HUES6 (cell line): ENCODE measurements at regions not wholly inside any gene's neighbourhood (a gene's known extent, or its start where the extent isn't known, plus 50 kb on each side); places are given as distances from the start of the nearest gene placed in this dataset.
"Not testable (repeated sequence)": the region's sequence is repeated elsewhere in the genome, so short reads cannot be mapped to it uniquely, and the experiment has no call there.

ENCODE experiments used
- H3K27ac ChIP-seq: 2 replicates; pipeline ENCODE4 v1.7.0; 2013; ENCODE audit warnings: low read depth, mild to moderate bottlenecking, low read length, inconsistent platforms
- H3K27me3 ChIP-seq: 2 replicates; pipeline ENCODE4 v1.6.1; 2013; ENCODE audit warnings: low read length; ENCODE audit not compliant: control insufficient read depth, insufficient read depth
- H3K36me3 ChIP-seq: 2 replicates; pipeline ENCODE4 v1.6.1; 2013; ENCODE audit warnings: low read length; ENCODE audit not compliant: control insufficient read depth, insufficient read depth
- H3K4me1 ChIP-seq: 2 replicates; pipeline ENCODE4 v1.6.1; 2013; ENCODE audit warnings: low read length; ENCODE audit not compliant: control insufficient read depth, insufficient read depth
- H3K4me3 ChIP-seq: 2 replicates; pipeline ENCODE4 v1.5.1; 2013; ENCODE audit warnings: low read depth, low read length
- H3K9ac ChIP-seq: one replicate; pipeline ENCODE4 v1.6.1; 2013; ENCODE audit warnings: mild to moderate bottlenecking, low read length
- H3K9me3 ChIP-seq: 2 replicates; pipeline ENCODE4 v1.6.1; 2013; ENCODE audit warnings: low read depth, low read length; ENCODE audit not compliant: control insufficient read depth, insufficient read depth

- Histone ChIP-seq H3K4me1 (no peaks in the 10 kb centered on the region), H3K27me3 (no peaks in the 10 kb centered on the region), H3K4me3 (no peak overlapping the region), H3K9ac (no peak overlapping the region), H3K9me3 (no peaks in the 10 kb centered on the region), H3K27ac (no peak overlapping the region), H3K36me3 (no peaks in the 10 kb centered on the region)
Measured at GRCh38 chr17:63078707-63079106, 112.7 kb downstream of the TANC2 start.

- no peaks in the 10 kb centered on the region for H3K27me3 ChIP-seq
- no peak overlapping the region for H3K27ac ChIP-seq
- H3K9me3 ChIP-seq = no peaks in the 10 kb centered on the region
- H3K4me1 ChIP-seq = no peaks in the 10 kb centered on the region
- no peaks in the 10 kb centered on the region for H3K36me3 ChIP-seq
- H3K4me3 ChIP-seq = no peak overlapping the region
- no peak overlapping the region for H3K9ac ChIP-seq
Measured at GRCh38 chr17:63082273-63082861, 116.3 kb downstream of the TANC2 start.

GRCh38 chr17:63082952-63083351 is 116.9 kb downstream of the TANC2 start:
- H3K9ac ChIP-seq = no peak overlapping the region
- H3K36me3 ChIP-seq = no peaks in the 10 kb centered on the region
- H3K9me3 ChIP-seq = no peaks in the 10 kb centered on the region
- no peak overlapping the region for H3K4me3 ChIP-seq
- H3K27me3 ChIP-seq = no peaks in the 10 kb centered on the region
- no peaks in the 10 kb centered on the region for H3K4me1 ChIP-seq
- H3K27ac ChIP-seq = no peak overlapping the region

- H3K27ac ChIP-seq = no peak overlapping the region
- H3K9ac ChIP-seq = no peak overlapping the region
- no peaks in the 10 kb centered on the region for H3K4me1 ChIP-seq
- no peak overlapping the region for H3K4me3 ChIP-seq
- no peaks in the 10 kb centered on the region for H3K27me3 ChIP-seq
- no peaks in the 10 kb centered on the region for H3K36me3 ChIP-seq
- no peaks in the 10 kb centered on the region for H3K9me3 ChIP-seq
Measured at GRCh38 chr17:63086483-63087185, 120.6 kb downstream of the TANC2 start.

- not testable (repeated sequence) for H3K27ac ChIP-seq, H3K4me1 ChIP-seq, H3K9ac ChIP-seq, H3K36me3 ChIP-seq, H3K9me3 ChIP-seq, H3K27me3 ChIP-seq, H3K4me3 ChIP-seq
Measured at GRCh38 chr17:63090358-63091114, 124.5 kb downstream of the TANC2 start.

- not testable (repeated sequence) for H3K9me3 ChIP-seq, H3K9ac ChIP-seq, H3K36me3 ChIP-seq, H3K27me3 ChIP-seq, H3K4me1 ChIP-seq, H3K27ac ChIP-seq, H3K4me3 ChIP-seq
Measured at GRCh38 chr17:63091909-63092308, 125.9 kb downstream of the TANC2 start.

- Histone ChIP-seq H3K4me3 (no peak overlapping the region), H3K27me3 (no peaks in the 10 kb centered on the region), H3K9ac (no peak overlapping the region), H3K9me3 (no peaks in the 10 kb centered on the region), H3K36me3 (no peaks in the 10 kb centered on the region), H3K4me1 (no peaks in the 10 kb centered on the region), H3K27ac (no peak overlapping the region)
Measured at GRCh38 chr17:63094631-63095030, 128.6 kb downstream of the TANC2 start.

GRCh38 chr17:63095459-63095858 is 129.4 kb downstream of the TANC2 start:
- no peak overlapping the region for H3K4me3 ChIP-seq
- H3K36me3 ChIP-seq = no peaks in the 10 kb centered on the region
- H3K27ac ChIP-seq = no peak overlapping the region
- no peaks in the 10 kb centered on the region for H3K27me3 ChIP-seq
- no peaks in the 10 kb centered on the region for H3K9me3 ChIP-seq
- no peaks in the 10 kb centered on the region for H3K4me1 ChIP-seq
- H3K9ac ChIP-seq = no peak overlapping the region

GRCh38 chr17:63095879-63096278 is 129.8 kb downstream of the TANC2 start:
- no peaks in the 10 kb centered on the region for H3K27me3 ChIP-seq
- no peaks in the 10 kb centered on the region for H3K4me1 ChIP-seq
- H3K36me3 ChIP-seq = no peaks in the 10 kb centered on the region
- no peak overlapping the region for H3K27ac ChIP-seq
- no peak overlapping the region for H3K9ac ChIP-seq
- H3K9me3 ChIP-seq = no peaks in the 10 kb centered on the region
- H3K4me3 ChIP-seq = no peak overlapping the region

GRCh38 chr17:63096426-63096825 is 130.4 kb downstream of the TANC2 start:
- Histone ChIP-seq H3K36me3 (no peaks in the 10 kb centered on the region), H3K4me1 (no peaks in the 10 kb centered on the region), H3K9me3 (no peaks in the 10 kb centered on the region), H3K27me3 (no peaks in the 10 kb centered on the region), H3K9ac (no peak overlapping the region), H3K27ac (no peak overlapping the region), H3K4me3 (no peak overlapping the region)

- Histone ChIP-seq H3K4me3 (no peak overlapping the region), H3K9ac (no peak overlapping the region), H3K27ac (no peak overlapping the region), H3K27me3 (no peaks in the 10 kb centered on the region), H3K4me1 (no peaks in the 10 kb centered on the region), H3K36me3 (no peaks in the 10 kb centered on the region), H3K9me3 (no peaks in the 10 kb centered on the region)
Measured at GRCh38 chr17:63099425-63099824, 133.4 kb downstream of the TANC2 start.
